ENCODE measurements at regions not wholly inside any gene's neighbourhood (a gene's known extent, or its start where the extent isn't known, plus 50 kb on each side); places are given as distances from the start of the nearest gene placed in this dataset.

DNA sequence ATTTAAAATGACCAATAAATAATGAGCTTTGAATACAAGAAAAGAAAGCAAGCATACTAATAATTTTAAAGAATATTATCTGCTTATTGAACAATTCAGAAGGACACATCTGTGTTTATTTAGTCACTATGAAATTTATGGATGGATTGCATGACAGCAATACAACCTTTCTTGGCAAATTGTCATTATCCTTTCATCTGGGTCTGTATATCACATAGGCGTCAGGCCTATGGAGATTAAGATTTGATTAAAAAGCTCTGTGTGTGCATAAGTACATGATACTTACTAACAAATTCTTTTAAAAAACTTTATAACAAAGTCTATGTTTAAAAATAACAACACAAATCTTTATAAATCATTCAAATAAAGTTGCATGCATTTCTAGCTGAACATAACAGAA is 1394.4 kb downstream of the KHDRBS2 start:
- TF ChIP-seq CTCF (IDR thresholded peaks at IDR 0.05) (no peak), ZNF416 (CRISPR knock-in tag; IDR thresholded peaks at IDR 0.05) (no peak), ATF1 (CRISPR knock-in tag; IDR thresholded peaks at IDR 0.05) (no peak)
- TF ChIP-seq, protein P1, sequence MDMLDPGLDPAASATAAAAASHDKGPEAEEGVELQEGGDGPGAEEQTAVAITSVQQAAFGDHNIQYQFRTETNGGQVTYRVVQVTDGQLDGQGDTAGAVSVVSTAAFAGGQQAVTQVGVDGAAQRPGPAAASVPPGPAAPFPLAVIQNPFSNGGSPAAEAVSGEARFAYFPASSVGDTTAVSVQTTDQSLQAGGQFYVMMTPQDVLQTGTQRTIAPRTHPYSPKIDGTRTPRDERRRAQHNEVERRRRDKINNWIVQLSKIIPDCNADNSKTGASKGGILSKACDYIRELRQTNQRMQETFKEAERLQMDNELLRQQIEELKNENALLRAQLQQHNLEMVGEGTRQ (CRISPR knock-in tag; IDR thresholded peaks at IDR 0.05) = no peak
